AG09309 (cell line): ENCODE measurements at regions not wholly inside any gene's neighbourhood (a gene's known extent, or its start where the extent isn't known, plus 50 kb on each side); places are given as distances from the start of the nearest gene placed in this dataset.
"Not testable (repeated sequence)": the region's sequence is repeated elsewhere in the genome, so short reads cannot be mapped to it uniquely, and the experiment has no call there.

Experiments used
- DNase-seq: peaks from one replicate; pipeline ENCODE4 v3.0.0-alpha.2; 2010; ENCODE audit warnings: low read depth
- H3K4me3 ChIP-seq: 2 replicates; pipeline ENCODE4 v1.5.1; 2011; ENCODE audit warnings: mild to moderate bottlenecking, low read depth, low read length, moderate library complexity; ENCODE audit not compliant: control insufficient read depth
- TF ChIP-seq, protein P1 (sequence below): IDR thresholded peaks from 2 replicates; pipeline ENCODE4 v1.5.1; 2011; ENCODE audit warnings: mild to moderate bottlenecking, low read depth, low read length, inconsistent platforms; ENCODE audit not compliant: insufficient read depth, control insufficient read depth; ENCODE audit errors: missing control alignments

DNA sequence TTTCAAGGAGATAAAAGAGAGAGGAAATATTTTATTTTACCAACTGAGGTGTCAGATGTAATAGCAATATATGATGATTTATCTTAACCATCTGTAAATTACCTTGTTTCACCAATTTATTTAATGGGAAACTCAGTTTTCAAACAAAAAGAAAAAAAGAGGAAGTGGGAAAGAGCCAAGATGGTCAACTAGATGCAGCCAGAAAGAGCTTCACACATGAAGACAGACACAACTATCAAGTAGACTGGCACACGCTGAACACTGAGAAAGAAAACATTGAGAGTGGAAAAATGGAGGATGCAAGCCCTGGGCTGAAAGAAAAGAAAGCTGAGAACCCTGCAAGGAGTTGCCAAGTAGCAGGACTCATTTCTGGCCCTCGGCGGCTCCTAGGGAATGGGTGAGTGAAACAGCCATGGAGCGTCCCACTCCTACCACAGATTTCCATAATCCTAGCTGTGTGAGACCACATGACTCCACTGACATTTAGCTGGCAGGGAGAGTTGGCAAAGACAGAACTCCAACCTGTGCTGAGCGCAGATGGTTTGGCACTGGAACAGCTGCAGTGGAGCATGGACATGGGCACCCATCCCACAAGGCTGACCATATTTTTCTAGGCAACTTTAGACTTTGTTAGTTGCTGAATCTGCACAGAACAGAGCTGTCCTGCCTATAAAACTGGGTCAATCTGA lies 409.3 kb downstream of the FAM47B start:
- DNase-seq, result no peak
- TF ChIP-seq, protein P1, sequence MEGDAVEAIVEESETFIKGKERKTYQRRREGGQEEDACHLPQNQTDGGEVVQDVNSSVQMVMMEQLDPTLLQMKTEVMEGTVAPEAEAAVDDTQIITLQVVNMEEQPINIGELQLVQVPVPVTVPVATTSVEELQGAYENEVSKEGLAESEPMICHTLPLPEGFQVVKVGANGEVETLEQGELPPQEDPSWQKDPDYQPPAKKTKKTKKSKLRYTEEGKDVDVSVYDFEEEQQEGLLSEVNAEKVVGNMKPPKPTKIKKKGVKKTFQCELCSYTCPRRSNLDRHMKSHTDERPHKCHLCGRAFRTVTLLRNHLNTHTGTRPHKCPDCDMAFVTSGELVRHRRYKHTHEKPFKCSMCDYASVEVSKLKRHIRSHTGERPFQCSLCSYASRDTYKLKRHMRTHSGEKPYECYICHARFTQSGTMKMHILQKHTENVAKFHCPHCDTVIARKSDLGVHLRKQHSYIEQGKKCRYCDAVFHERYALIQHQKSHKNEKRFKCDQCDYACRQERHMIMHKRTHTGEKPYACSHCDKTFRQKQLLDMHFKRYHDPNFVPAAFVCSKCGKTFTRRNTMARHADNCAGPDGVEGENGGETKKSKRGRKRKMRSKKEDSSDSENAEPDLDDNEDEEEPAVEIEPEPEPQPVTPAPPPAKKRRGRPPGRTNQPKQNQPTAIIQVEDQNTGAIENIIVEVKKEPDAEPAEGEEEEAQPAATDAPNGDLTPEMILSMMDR, result no peak
- H3K4me3 ChIP-seq, result no peak overlapping the region

DNA sequence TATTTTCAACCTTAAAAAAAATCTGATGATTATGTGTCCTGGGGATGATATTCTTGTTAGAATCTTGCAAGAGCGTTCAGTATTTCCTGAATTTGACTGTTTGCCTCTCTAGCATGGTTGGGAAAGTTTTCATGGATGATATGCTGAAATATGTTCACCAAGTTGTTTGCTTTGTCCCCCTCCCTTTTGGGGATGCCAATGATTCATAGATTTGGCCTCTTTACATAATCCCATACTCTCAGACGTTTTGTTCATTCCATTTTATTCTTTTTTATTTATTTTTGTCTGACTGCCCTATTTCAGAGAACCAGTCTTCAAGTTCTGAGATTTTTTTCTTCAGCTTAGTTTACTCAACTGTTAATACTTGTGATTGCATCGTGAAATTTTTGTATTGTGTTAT lies 415.1 kb downstream of the FAM47B start:
- TF ChIP-seq, protein P1, result no peak
- no peak for DNase-seq
- H3K4me3 ChIP-seq, result no peak overlapping the region

DNA sequence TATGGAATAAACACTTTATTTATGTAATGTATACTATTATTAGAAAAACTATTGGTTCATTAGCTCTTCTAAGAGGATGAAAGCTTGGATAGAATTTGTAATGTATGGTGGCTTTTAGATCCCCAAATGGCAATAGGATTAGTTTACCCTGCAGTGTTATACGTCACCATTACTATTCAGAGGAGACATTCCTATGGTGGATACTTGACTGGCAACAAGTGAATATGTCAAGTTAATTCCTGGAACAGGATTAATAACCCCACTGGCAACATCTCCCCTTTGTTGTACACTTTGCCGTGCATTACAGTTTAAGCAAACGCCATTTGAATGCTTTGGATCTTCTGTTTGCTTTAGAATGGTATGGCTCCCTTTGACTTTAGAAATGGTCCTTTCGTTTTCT lies 420.3 kb downstream of the FAM47B start:
- DNase-seq, result no peak
- TF ChIP-seq, protein P1, result no peak

DNA sequence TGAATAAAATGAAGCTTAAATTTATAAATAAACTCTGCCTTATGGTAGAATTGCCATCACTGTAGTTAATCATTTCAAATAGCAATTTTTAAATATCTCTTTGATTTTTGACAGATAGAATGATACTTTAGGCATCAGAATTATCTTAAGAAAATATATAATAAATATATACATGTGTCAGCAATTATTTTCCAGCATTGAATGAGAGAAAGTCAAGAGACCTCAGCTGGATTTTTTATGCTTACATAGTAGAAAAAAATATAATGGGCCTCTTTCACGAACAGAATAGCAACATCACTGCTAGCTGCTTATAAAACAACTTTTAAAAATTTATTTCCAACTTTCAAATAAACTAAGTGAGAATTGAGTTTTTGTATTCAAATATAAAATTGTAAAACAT lies 424.0 kb upstream of the MAGEB16 start:
- DNase-seq, result no peak

More for the DNA sequence above, 420.3 kb downstream of the FAM47B start:
- H3K4me3 ChIP-seq, result no peak overlapping the region

DNA sequence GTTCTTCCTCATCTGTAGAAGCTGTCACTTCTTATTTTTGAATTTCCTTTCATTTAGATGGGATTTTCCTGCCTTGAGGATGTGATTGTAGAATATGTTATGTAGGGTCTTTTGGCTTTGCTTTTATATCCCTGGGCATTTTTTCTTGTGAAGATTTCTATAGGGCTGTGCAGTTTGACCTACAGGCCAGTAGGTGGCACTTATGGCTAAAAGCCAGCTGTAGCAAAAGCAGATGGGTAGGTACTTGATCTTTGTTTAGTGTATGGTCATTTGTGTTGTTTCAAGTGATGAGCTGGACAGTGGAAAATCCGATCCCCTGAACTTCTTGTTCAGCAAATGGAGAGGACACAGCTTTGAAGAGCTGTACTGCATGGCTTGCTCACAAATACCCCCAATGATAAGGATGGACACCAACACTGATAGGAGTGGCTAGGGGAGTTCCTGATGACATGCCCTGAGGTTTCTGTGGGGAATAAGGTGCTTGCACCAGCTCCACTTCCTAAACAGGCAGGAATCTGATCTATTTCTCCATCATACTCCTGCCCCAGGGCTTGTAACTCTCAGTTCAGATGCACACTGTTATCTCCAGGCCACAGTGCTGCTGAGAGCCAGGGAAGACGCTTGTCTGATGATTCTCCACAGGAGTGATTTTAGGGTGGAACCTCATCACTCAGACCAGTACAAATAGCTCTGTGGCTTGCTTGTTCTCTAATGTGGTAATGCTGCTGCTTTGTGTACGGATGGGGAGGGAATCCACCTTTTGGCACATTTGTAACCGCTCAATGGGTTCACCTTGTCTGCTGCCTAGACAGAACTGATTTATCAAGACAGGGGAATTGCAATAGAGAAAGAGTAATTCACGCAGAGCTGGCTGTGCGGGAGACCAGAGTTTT lies 417.1 kb upstream of the MAGEB16 start:
- no peak for DNase-seq

More for the DNA sequence above, 424.0 kb upstream of the MAGEB16 start:
- no peak overlapping the region for H3K4me3 ChIP-seq
- TF ChIP-seq, protein P1, result no peak

DNA sequence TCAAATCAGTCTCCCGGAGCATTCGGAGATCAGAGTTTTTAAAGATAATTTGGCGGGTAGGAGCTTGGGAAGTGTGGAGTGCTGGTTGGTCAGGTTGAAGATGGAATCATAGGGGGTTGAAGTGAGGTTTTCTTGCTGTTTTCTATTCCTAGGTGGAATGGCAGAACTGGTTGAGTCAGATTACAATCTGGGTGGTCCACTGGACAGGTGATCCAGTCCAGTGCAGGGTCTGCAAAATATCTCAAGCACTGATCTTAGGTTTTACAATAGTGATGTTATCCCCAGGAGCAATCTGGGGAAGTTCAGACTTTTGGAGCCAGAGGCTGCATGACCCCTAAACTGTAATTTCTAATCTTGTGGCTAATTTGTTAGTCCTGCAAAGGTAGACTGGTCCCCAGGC lies 416.4 kb upstream of the MAGEB16 start:
- not testable (repeated sequence) for DNase-seq, H3K4me3 ChIP-seq

More for the DNA sequence above, 417.1 kb upstream of the MAGEB16 start:
- no peak overlapping the region for H3K4me3 ChIP-seq
- TF ChIP-seq, protein P1, result peak; percentile 54

DNA sequence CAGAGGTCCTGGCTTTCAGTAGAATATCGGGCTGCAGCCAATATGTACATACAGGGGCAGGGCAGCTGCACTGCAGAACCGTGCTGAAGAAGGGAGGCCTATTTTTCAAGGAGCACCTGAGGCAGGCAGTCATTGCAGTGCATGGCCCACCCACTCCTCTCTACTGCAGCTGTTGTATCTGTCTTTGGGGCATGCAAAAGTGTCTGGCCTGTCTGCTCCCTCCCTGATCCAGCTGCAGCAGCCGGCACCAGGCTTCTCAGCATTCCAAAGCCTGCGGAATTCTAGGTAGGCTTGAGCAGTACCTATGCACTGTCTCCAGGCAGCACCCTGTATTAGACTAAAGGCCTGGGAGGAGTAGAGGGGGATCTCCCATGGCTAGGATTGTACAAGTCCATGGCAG lies 415.2 kb upstream of the MAGEB16 start:
- TF ChIP-seq, protein P1, result no peak
- no peak overlapping the region for H3K4me3 ChIP-seq
- no peak for DNase-seq
